Immature natural killer cell (primary cell): ENCODE measurements at regions not wholly inside any gene's neighbourhood (a gene's known extent, or its start where the extent isn't known, plus 50 kb on each side); places are given as distances from the start of the nearest gene placed in this dataset.

ENCODE experiments used
- DNase-seq, 3 donors: peaks; one replicate each; pipeline ENCODE4 v3.0.0; 2022; ENCODE audit warnings: mixed read lengths in 1 of 3
- H3K27ac Mint-ChIP-seq, 6 donors: one replicate each; pipeline ENCODE4 v1.8.0; 2020; ENCODE audit warnings: mixed read lengths in 6 of 6, mild to moderate bottlenecking in 5 of 6, inconsistent platforms in 4 of 6, moderate library complexity in 3 of 6
- H3K27me3 Mint-ChIP-seq, 3 donors: one replicate each; pipeline ENCODE4 v1.8.0; 2020 to 2021; ENCODE audit warnings: low read depth in 3 of 3, mild to moderate bottlenecking in 3 of 3, mixed read lengths in 3 of 3, moderate library complexity in 3 of 3, inconsistent platforms in 1 of 3
- H3K36me3 Mint-ChIP-seq, 3 donors: one replicate each; pipeline ENCODE4 v1.8.0; 2020; ENCODE audit warnings: mixed read lengths in 3 of 3, inconsistent platforms in 2 of 3, mild to moderate bottlenecking in 2 of 3
- H3K4me1 Mint-ChIP-seq, 2 donors: one replicate each; pipeline ENCODE4 v1.8.0; 2020; ENCODE audit warnings: inconsistent platforms in 2 of 2, mild to moderate bottlenecking in 2 of 2, mixed read lengths in 2 of 2, moderate library complexity in 1 of 2
- H3K4me3 Mint-ChIP-seq, 5 donors: one replicate each; pipeline ENCODE4 v1.8.0; 2020; ENCODE audit warnings: mild to moderate bottlenecking in 5 of 5, mixed read lengths in 5 of 5, inconsistent platforms in 3 of 5, moderate library complexity in 3 of 5
- H3K9me3 Mint-ChIP-seq, 6 donors: one replicate each; pipeline ENCODE4 v1.8.0; 2020; ENCODE audit warnings: mild to moderate bottlenecking in 6 of 6, mixed read lengths in 6 of 6, inconsistent platforms in 4 of 6, moderate library complexity in 3 of 6

DNA sequence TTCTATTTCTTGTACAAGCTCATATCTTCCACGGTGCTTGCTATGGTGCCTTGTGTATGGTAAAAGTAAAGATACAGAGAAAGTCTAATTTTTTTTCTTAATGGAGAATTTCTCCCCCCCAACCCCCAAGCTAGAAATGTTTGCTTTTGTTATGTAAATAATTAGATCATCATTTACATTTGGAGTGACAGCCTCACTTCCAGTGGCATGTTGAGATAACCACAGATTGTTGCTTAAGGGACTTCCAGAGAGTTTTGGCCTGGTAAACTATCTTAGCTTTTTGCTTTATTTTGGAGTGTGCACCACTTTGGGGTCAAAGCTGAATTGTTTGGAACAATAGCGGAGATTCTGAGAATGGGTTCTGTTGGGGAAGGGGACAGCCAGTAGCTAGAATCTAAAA lies 129.7 kb downstream of the ZNF365 start:
- H3K36me3 Mint-ChIP-seq: peaks cover 0 to 12% (median 10%) of the 10 kb centered on the region in 3 donors

DNA sequence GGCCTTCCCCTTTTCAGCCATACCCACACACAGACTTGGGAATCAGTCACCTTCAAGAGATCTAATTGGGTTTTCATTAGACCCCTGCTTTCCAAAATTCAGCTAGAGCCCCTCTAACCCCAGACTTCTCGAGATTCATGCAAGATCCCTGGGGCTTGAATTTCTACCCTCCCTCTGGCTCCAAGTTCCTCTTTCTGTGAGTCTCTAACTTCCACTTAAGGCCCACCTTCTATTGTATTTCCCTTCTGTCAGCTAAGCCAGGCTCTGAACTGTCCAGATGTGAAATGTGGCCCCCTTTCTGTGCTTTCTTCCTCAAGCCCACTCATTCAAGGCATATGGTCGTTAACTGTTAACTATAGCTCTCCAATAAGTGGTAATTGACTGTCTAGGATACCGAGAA lies 132.2 kb downstream of the ZNF365 start:
- Mint-ChIP-seq H3K27me3 (peaks cover 0 to 6% (median 3%) of the 10 kb centered on the region in 3 donors), H3K36me3 (peaks cover 0 to 12% (median 7%) of the 10 kb centered on the region in 3 donors), H3K27ac (no peak overlapping the region), H3K9me3 (no peaks in the 10 kb centered on the region), H3K4me1 (no peaks in the 10 kb centered on the region), H3K4me3 (no peak overlapping the region)
- DNase-seq: no peak

More for the DNA sequence above, 129.7 kb downstream of the ZNF365 start:
- no peak for DNase-seq
- no peak overlapping the region for H3K4me3 Mint-ChIP-seq
- H3K27me3 Mint-ChIP-seq: peaks cover 0 to 3% (median 2%) of the 10 kb centered on the region in 3 donors
- H3K9me3 Mint-ChIP-seq: no peaks in the 10 kb centered on the region
- no peaks in the 10 kb centered on the region for H3K4me1 Mint-ChIP-seq
- H3K27ac Mint-ChIP-seq: no peak overlapping the region

DNA sequence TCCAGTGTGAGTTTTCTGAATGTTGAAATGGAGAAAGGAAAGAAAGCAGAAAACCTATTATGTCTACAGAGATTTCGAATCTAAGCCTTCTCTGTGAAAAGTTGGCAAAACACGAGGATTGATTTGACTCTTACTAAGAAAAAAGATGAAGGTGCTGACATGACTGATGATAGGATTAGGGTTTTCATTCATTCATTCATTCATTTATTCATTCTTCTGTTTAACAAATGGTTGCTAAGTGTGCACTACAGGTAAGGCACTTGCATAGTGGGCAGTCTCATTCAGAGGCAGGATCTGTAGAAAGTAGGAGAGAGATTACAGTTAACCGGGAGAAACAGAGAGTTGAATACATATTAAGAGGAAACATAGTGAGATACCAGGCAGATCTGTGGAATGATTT lies 137.1 kb downstream of the ZNF365 start:
- no peak for DNase-seq
- H3K9me3 Mint-ChIP-seq: no peaks in the 10 kb centered on the region
- peaks cover 5 to 15% (median 6%) of the 10 kb centered on the region in 3 donors for H3K27me3 Mint-ChIP-seq
- peaks cover 0 to 3% (median 0%) of the 10 kb centered on the region in 3 donors for H3K36me3 Mint-ChIP-seq
- no peak overlapping the region for H3K4me3 Mint-ChIP-seq
- no peaks in the 10 kb centered on the region for H3K4me1 Mint-ChIP-seq
- no peak overlapping the region for H3K27ac Mint-ChIP-seq

DNA sequence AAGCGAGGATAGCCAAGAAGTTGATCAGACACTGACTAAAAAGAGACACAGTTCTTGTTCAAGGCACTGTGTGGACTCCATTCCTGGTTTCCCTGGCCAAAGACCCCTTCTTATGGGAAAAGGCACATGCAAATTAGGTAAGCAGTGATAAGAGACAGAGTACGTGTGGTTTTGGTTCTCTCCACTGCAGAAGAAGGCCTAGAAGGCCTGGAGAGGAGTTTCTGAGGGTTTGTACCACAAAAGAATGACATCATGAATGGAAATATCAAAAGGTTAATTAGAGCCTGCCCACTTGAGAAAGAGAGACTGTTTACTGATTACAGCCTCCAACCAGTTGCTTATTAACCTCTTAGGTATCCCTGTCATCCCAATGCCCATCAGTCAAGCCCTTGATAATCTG lies 137.5 kb downstream of the ZNF365 start:
- H3K4me1 Mint-ChIP-seq: no peaks in the 10 kb centered on the region
- no peak overlapping the region for H3K27ac Mint-ChIP-seq
- peaks cover 6 to 14% (median 8%) of the 10 kb centered on the region in 3 donors for H3K27me3 Mint-ChIP-seq
- H3K9me3 Mint-ChIP-seq: peaks cover 0 to under 1% (median 0%) of the 10 kb centered on the region in 6 donors
- H3K36me3 Mint-ChIP-seq: peaks cover 0 to 4% (median 0%) of the 10 kb centered on the region in 3 donors
- DNase-seq: no peak
- H3K4me3 Mint-ChIP-seq: no peak overlapping the region

DNA sequence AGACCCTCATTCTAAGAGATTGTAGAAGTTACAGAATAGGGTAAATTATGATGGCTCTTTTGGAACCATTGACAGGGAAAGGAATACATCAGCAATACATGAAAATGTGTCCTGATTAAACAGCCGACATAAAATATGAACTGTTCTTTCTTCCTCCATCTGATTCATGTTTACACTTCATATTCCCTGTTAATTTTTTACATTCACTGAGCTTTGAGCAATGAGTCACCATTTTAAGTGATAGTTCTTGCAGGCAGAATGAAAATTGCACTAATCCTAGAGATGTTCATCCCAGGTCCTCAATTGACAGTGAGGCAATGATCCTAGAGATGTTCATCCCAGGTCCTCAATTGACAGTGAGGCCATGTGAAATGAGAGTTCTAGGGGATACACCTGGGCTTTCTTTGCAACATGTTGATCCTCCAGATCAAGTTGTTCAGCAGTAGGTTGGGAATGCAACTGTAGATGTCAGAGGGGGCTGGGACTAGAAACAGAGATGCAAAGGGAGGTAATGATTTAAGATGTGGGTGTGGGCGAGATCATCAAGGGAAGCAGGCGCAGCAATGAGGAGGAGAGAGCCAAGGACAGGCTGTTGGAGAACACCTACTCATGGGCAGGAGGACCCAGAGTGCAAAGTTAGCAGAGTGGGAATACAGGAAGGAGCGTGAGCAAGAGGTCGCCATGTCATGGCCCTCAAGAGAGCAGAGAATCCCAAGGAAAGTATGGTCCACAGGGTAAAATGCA lies 138.7 kb downstream of the ZNF365 start:
- H3K9me3 Mint-ChIP-seq: peaks cover 0 to 2% (median 0%) of the 10 kb centered on the region in 6 donors
- no peak overlapping the region for H3K4me3 Mint-ChIP-seq
- DNase-seq: no peak
- H3K27me3 Mint-ChIP-seq: peaks cover 6 to 14% (median 10%) of the 10 kb centered on the region in 3 donors
- H3K36me3 Mint-ChIP-seq: peaks cover 0 to 4% (median 0%) of the 10 kb centered on the region in 3 donors
- H3K4me1 Mint-ChIP-seq: no peaks in the 10 kb centered on the region
- H3K27ac Mint-ChIP-seq: no peak overlapping the region

DNA sequence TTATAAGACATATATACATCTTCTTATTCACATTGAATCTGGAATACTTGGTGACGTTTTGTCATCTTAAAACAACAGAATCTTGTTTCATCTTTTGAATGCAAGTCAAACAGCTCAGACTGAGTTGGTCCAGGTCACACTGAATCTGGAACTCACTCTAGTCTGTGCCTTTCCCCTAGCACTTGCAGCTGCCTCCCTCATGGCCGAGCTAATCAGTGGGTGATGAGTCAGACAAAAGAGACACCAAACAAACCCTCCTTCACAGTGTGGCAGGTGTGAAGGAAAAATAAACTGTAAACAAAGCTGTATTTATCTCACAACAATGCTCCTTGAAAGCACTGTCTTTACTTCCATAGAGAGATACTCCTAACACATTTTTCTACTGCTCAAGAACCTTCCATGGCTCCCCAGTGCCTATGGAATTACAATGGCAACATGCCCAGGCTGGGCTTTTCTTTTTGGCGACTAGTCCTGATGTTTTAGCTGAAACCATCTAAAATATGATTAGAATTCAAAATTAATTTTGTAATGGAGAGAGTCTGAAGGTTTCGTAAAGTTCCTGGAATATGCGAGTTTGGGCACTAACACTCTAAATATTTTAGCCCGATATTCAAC lies 140.0 kb downstream of the ZNF365 start:
- H3K9me3 Mint-ChIP-seq: peaks cover 0 to 2% (median 0%) of the 10 kb centered on the region in 6 donors
- DNase-seq: no peak
- H3K4me1 Mint-ChIP-seq: peaks cover 0 to 6% of the 10 kb centered on the region in 2 donors
- peaks cover 0 to 7% (median 0%) of the 10 kb centered on the region in 3 donors for H3K36me3 Mint-ChIP-seq
- peaks cover 6 to 14% (median 10%) of the 10 kb centered on the region in 3 donors for H3K27me3 Mint-ChIP-seq
- no peak overlapping the region for H3K27ac Mint-ChIP-seq
- no peak overlapping the region for H3K4me3 Mint-ChIP-seq

DNA sequence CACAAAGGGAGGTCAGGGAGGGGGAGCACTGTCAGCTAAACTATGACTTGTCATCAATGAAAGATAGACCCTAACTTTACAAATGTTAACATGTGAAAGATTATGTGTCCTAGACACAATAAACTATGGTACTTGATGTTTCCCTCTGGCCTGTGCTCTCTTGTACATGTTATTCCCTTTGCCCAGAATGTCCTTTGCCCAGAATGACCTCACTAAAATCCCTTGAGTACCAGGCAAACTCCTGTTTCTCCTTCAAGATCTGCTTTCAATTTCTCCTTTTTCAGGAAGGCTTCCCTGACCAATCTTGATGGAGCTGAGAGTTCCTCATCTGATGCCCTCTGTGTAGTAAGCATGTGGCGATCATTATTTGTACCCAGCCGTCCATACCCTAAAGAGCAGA lies 143.1 kb downstream of the ZNF365 start:
- H3K4me3 Mint-ChIP-seq: no peak overlapping the region
- H3K9me3 Mint-ChIP-seq: peaks cover 0 to 2% (median 0%) of the 10 kb centered on the region in 6 donors
- no peak for DNase-seq
- peaks cover 0 to 7% (median 0%) of the 10 kb centered on the region in 3 donors for H3K36me3 Mint-ChIP-seq
- H3K27ac Mint-ChIP-seq: no peak overlapping the region
- H3K27me3 Mint-ChIP-seq: peaks cover 5 to 14% (median 8%) of the 10 kb centered on the region in 3 donors
- H3K4me1 Mint-ChIP-seq: peaks cover 0 to 11% of the 10 kb centered on the region in 2 donors

DNA sequence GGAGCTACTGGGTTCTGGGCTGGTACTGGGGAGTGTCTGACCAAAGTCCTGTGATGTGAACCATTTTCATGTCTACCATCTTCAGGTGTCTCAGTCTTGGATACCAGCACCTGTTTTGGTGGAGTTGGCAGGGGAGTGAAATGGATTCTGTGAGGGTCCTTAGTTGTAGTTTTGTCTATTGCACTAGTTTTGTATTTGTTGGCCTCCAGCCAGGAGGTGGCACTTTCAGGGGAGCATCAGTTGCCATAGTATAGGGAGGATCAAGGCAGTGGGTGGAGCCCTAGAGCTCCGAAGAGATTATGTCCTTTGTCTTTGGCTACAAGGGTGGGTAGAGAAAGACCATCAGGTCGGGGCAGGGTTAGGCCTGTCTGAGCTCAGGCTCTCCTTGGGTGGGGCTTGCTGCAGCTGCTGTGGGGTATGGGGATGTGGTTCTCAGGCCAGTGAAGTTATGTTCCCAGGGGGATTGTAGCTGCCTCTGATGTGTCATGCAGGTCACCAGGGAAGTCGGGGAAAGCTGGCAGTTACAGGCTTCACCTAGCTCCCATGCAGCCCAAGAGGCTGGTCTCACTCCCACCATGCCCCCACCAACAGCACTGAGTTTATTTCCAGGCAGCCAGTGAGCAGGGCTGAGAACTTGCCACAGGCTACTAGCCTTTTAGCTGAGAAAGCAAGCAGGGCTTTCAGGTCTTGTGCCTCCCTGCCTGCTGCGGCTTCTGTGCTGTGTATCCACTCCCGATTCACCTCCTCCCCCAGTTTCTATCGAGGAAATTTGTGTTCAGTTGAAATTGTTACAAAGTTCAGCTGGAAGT lies 153.1 kb downstream of the ZNF365 start:
- peaks cover 2 to 13% (median 8%) of the 10 kb centered on the region in 6 donors for H3K9me3 Mint-ChIP-seq
- DNase-seq: no peak
- peaks cover 41 to 44% of the 10 kb centered on the region in 2 donors for H3K4me1 Mint-ChIP-seq
- peaks cover 2 to 4% (median 2%) of the 10 kb centered on the region in 3 donors for H3K27me3 Mint-ChIP-seq
- peak overlapping the region; percentile 28 to 83 (median 74) for H3K27ac Mint-ChIP-seq
- peak overlapping the region; percentile 26 to 80 (median 39) for H3K4me3 Mint-ChIP-seq
- H3K36me3 Mint-ChIP-seq: peaks cover 7 to 8% (median 8%) of the 10 kb centered on the region in 3 donors

DNA sequence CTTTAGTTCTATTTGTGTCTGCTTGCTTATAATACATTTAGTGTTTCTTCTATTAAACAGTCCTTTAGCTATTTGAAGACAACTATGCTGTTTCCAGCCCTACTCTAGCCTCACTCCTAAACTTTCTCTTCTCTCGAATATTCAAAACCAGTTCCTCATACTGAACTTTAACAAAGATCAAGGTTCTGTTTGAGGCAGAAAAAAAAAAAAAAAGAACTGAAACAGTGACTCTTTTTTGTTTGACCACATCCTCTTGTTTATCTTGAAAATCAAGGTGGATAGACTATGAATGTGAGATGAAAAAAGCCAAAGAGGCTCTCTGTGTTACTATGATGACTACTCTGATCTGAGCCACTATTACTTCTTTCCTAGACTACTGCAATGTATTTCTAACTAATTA lies 154.3 kb downstream of the ZNF365 start:
- peaks cover 41 to 44% of the 10 kb centered on the region in 2 donors for H3K4me1 Mint-ChIP-seq
- peak overlapping the region; percentile 55 to 80 (median 76) for H3K4me3 Mint-ChIP-seq
- peak; percentile 42 to 55 (median 53) for DNase-seq
- peaks cover 7 to 8% (median 8%) of the 10 kb centered on the region in 3 donors for H3K36me3 Mint-ChIP-seq
- peaks cover 2 to 13% (median 8%) of the 10 kb centered on the region in 6 donors for H3K9me3 Mint-ChIP-seq
- peaks cover 2 to 6% (median 2%) of the 10 kb centered on the region in 3 donors for H3K27me3 Mint-ChIP-seq
- peak overlapping the region; percentile 35 to 83 (median 80) for H3K27ac Mint-ChIP-seq

DNA sequence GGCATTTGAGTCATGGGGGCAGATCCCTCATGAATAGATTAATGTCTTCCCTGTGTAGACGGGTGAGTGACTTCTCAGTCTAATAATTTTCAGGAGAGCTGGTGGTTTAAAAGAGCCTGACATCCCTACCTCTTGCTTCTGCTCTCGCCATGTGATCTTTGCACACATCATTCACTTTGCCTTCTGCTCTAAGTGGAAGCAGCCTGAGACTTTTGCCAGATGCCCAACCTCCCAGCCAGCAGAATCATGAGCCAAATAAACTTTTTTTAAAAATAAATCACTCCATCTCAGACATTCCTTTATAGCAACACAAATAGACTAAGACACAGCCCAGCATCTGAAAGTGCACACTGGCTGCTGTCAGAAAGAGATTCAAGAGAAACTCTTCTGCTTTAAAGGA lies 155.2 kb downstream of the ZNF365 start:
- Mint-ChIP-seq H3K36me3 (peaks cover 7 to 8% (median 8%) of the 10 kb centered on the region in 3 donors), H3K4me3 (peak overlapping the region in 3 of 5 donors; percentile 6 to 50 (median 7)), H3K9me3 (peaks cover 2 to 13% (median 8%) of the 10 kb centered on the region in 6 donors), H3K27me3 (peaks cover 2 to 6% (median 2%) of the 10 kb centered on the region in 3 donors), H3K4me1 (peaks cover 41 to 44% of the 10 kb centered on the region in 2 donors), H3K27ac (peak overlapping the region in 2 of 6 donors; percentile 35 to 38)
- no peak for DNase-seq

DNA sequence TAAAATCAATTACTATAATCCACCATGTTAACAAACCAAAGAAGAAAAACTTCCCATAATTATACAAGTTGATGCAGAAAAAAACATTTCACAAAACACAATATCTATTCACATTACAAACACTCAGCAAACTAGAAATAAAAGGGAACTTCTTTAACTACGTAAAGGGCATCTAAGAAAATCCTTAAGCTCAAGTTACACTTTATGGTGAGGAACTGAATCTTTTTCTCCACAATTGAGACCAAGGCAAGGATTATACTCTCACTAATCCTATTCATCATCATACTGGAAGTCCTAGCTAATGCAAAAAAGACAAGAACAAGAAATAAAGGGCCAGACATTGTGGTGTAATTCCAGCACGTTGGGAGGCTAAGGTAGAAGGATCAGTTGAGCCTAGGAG lies 159.9 kb downstream of the ZNF365 start:
- DNase-seq: no peak
- peaks cover 0 to 2% (median 0%) of the 10 kb centered on the region in 6 donors for H3K9me3 Mint-ChIP-seq
- H3K4me3 Mint-ChIP-seq: no peak overlapping the region
- H3K36me3 Mint-ChIP-seq: no peaks in the 10 kb centered on the region
- H3K27me3 Mint-ChIP-seq: peaks cover 0 to 2% (median 0%) of the 10 kb centered on the region in 3 donors
- H3K4me1 Mint-ChIP-seq: peaks cover 10 to 14% of the 10 kb centered on the region in 2 donors
- H3K27ac Mint-ChIP-seq: no peak overlapping the region

DNA sequence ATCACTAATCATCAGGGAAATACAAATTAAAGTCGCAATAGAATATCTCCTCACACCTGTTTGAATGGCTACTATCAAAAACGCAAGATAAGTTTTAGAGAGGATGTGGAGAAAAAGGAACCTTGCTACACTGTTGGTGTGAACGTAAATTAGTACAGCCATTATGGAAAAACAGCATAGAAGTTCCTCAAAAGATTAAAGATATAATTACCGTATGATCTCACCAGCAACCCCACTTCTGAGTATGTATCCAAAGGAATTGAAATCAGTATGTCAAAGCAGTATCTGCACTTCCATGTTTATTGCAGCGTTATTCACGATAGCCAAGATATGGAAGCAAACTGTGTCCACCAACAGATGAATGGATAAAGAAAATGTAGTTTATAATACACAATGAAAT lies 164.4 kb downstream of the ZNF365 start:
- H3K27ac Mint-ChIP-seq: no peak overlapping the region
- no peaks in the 10 kb centered on the region for H3K36me3 Mint-ChIP-seq
- no peak overlapping the region for H3K4me3 Mint-ChIP-seq
- DNase-seq: no peak
- no peaks in the 10 kb centered on the region for H3K9me3 Mint-ChIP-seq
- peaks cover 0 to 4% (median 2%) of the 10 kb centered on the region in 3 donors for H3K27me3 Mint-ChIP-seq
- H3K4me1 Mint-ChIP-seq: no peaks in the 10 kb centered on the region

DNA sequence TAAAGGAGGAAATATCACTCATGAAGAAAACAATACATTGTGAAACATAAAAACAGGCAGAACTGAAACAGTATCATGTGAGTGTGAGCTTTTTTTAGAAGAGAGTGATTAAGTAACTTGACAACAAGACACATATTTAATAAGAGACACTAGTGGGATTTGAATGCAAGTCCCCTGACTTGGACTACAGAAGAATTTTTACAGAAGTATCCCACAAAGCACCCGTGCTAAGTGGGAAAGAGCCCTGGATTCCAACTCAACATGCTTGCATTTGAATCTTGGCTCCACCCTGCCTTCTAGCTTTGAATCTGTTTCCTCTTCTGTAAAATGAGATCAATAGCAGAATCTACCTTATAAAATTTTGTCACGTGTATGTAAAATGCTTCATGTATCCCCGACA lies 166.2 kb downstream of the ZNF365 start:
- no peaks in the 10 kb centered on the region for H3K36me3 Mint-ChIP-seq
- peaks cover 0 to 6% (median 2%) of the 10 kb centered on the region in 3 donors for H3K27me3 Mint-ChIP-seq
- no peak for DNase-seq
- H3K27ac Mint-ChIP-seq: no peak overlapping the region
- no peaks in the 10 kb centered on the region for H3K4me1 Mint-ChIP-seq
- peaks cover 0 to 2% (median 0%) of the 10 kb centered on the region in 6 donors for H3K9me3 Mint-ChIP-seq
- no peak overlapping the region for H3K4me3 Mint-ChIP-seq
